ENCODE measurements at regions not wholly inside any gene's neighbourhood (a gene's known extent, or its start where the extent isn't known, plus 50 kb on each side); places are given as distances from the start of the nearest gene placed in this dataset.
"Not testable (repeated sequence)": the region's sequence is repeated elsewhere in the genome, so short reads cannot be mapped to it uniquely, and the experiment has no call there.

GRCh38 chr13:18624061-18624460 lies 557.6 kb downstream of the TUBA3C start:
- H3K27ac ChIP-seq (ENCODE audit: control insufficient read depth, insufficient read depth); H3K4me2 ChIP-seq (ENCODE audit: control insufficient read depth, insufficient read depth); H3K4me3 ChIP-seq; BruUV-seq (replicated peaks); intact Hi-C loops (cut with micrococcal nuclease; ENCODE audit: unreplicated experiment); SMC1A ChIA-PET (ENCODE audit: uncharacterized antibody, unreplicated experiment); H3K9me3 ChIP-seq (replicated peaks; ENCODE audit: control insufficient read depth, insufficient read depth, low read length); H3K79me2 ChIP-seq (ENCODE audit: control insufficient read depth, insufficient read depth, low read length); DNase-seq (ENCODE audit: low read depth, low spot score); H2AFZ ChIP-seq (ENCODE audit: control insufficient read depth, low read depth, low read length); RAD21 ChIA-PET (ENCODE audit: unreplicated experiment); ATAC-seq; H4K20me1 ChIP-seq (ENCODE audit: control insufficient read depth, insufficient read depth); POLR2A ChIA-PET; H3K36me3 ChIP-seq (ENCODE audit: control insufficient read depth in 2 of 2, insufficient read depth in 2 of 2, low read length in 1 of 2); CTCF ChIA-PET; H3K4me1 ChIP-seq (ENCODE audit: control insufficient read depth, insufficient read depth, low read length); in situ Hi-C loops (cut with MboI); H3K9ac ChIP-seq (ENCODE audit: control insufficient read depth, insufficient read depth, low read length); H3K27me3 ChIP-seq (replicated peaks in 1 of 2; ENCODE audit: control insufficient read depth in 2 of 2, insufficient read depth in 2 of 2, low read length in 1 of 2); FAIRE-seq: not testable (repeated sequence)
- 10% methylated on average over 3 of the region's 4 CpGs for WGBS (ENCODE audit: insufficient coverage, insufficient replicate concordance, low lambda C conversion rate, missing lambda C conversion rate)

- H3K9me3 ChIP-seq (replicated peaks; ENCODE audit: control insufficient read depth, insufficient read depth, low read length); intact Hi-C loops (cut with micrococcal nuclease; ENCODE audit: unreplicated experiment); CTCF ChIA-PET; DNase-seq (ENCODE audit: low read depth, low spot score); H3K27ac ChIP-seq (ENCODE audit: control insufficient read depth, insufficient read depth); H3K79me2 ChIP-seq (ENCODE audit: control insufficient read depth, insufficient read depth, low read length); H3K27me3 ChIP-seq (replicated peaks in 1 of 2; ENCODE audit: control insufficient read depth in 2 of 2, insufficient read depth in 2 of 2, low read length in 1 of 2); H2AFZ ChIP-seq (ENCODE audit: control insufficient read depth, low read depth, low read length); in situ Hi-C loops (cut with MboI); RAD21 ChIA-PET (ENCODE audit: unreplicated experiment); H3K4me2 ChIP-seq (ENCODE audit: control insufficient read depth, insufficient read depth); SMC1A ChIA-PET (ENCODE audit: uncharacterized antibody, unreplicated experiment); POLR2A ChIA-PET; FAIRE-seq; H3K4me1 ChIP-seq (ENCODE audit: control insufficient read depth, insufficient read depth, low read length); H3K36me3 ChIP-seq (ENCODE audit: control insufficient read depth in 2 of 2, insufficient read depth in 2 of 2, low read length in 1 of 2); H3K9ac ChIP-seq (ENCODE audit: control insufficient read depth, insufficient read depth, low read length); H3K4me3 ChIP-seq; BruUV-seq (replicated peaks); ATAC-seq; H4K20me1 ChIP-seq (ENCODE audit: control insufficient read depth, insufficient read depth): not testable (repeated sequence)
- 15% methylated on average over 3 of the region's 4 CpGs for WGBS (ENCODE audit: insufficient coverage, insufficient replicate concordance, low lambda C conversion rate, missing lambda C conversion rate)
Measured at GRCh38 chr13:18618442-18618841, 563.2 kb downstream of the TUBA3C start.

DNA sequence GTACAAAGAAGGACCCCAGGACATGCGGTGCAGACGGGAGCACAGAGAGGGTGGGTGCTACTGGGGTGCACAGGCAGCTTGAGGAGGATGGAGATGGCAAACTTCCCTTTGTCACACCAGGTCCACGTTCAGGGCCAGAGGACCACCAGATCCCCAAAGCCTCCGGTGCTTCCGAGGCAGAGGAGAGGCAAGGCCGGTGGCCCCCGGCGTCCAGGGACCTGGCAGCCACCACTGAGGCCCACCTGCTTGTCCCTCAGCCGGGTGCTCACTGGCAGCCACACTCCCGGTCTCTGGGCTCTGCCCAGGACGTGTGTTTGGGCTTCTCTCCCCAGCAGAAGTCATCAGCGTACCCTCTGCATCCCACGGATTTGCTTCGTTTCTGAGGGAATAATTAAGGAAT lies 571.1 kb downstream of the TUBA3C start:
- H3K36me3 ChIP-seq (ENCODE audit: control insufficient read depth in 2 of 2, insufficient read depth in 2 of 2, low read length in 1 of 2); BruUV-seq (replicated peaks); H3K27me3 ChIP-seq (replicated peaks in 1 of 2; ENCODE audit: control insufficient read depth in 2 of 2, insufficient read depth in 2 of 2, low read length in 1 of 2); H3K4me2 ChIP-seq (ENCODE audit: control insufficient read depth, insufficient read depth); H3K27ac ChIP-seq (ENCODE audit: control insufficient read depth, insufficient read depth); H2AFZ ChIP-seq (ENCODE audit: control insufficient read depth, low read depth, low read length); H3K9ac ChIP-seq (ENCODE audit: control insufficient read depth, insufficient read depth, low read length); H3K9me3 ChIP-seq (replicated peaks; ENCODE audit: control insufficient read depth, insufficient read depth, low read length); FAIRE-seq; CTCF ChIA-PET; RAD21 ChIA-PET (ENCODE audit: unreplicated experiment); in situ Hi-C loops (cut with MboI); SMC1A ChIA-PET (ENCODE audit: uncharacterized antibody, unreplicated experiment); intact Hi-C loops (cut with micrococcal nuclease; ENCODE audit: unreplicated experiment); H3K4me1 ChIP-seq (ENCODE audit: control insufficient read depth, insufficient read depth, low read length); POLR2A ChIA-PET; ATAC-seq; H4K20me1 ChIP-seq (ENCODE audit: control insufficient read depth, insufficient read depth); H3K79me2 ChIP-seq (ENCODE audit: control insufficient read depth, insufficient read depth, low read length); DNase-seq (ENCODE audit: low read depth, low spot score); H3K4me3 ChIP-seq: not testable (repeated sequence)
- WGBS (ENCODE audit: insufficient coverage, insufficient replicate concordance, low lambda C conversion rate, missing lambda C conversion rate) = 23% methylated on average over 9 of the region's 14 CpGs

- H3K4me3 ChIP-seq; H3K27me3 ChIP-seq (replicated peaks in 1 of 2; ENCODE audit: control insufficient read depth in 2 of 2, insufficient read depth in 2 of 2, low read length in 1 of 2); H4K20me1 ChIP-seq (ENCODE audit: control insufficient read depth, insufficient read depth); H3K79me2 ChIP-seq (ENCODE audit: control insufficient read depth, insufficient read depth, low read length); BruUV-seq (replicated peaks); ATAC-seq; intact Hi-C loops (cut with micrococcal nuclease; ENCODE audit: unreplicated experiment); H3K4me2 ChIP-seq (ENCODE audit: control insufficient read depth, insufficient read depth); FAIRE-seq; CTCF ChIA-PET; SMC1A ChIA-PET (ENCODE audit: uncharacterized antibody, unreplicated experiment); POLR2A ChIA-PET; RAD21 ChIA-PET (ENCODE audit: unreplicated experiment); H3K4me1 ChIP-seq (ENCODE audit: control insufficient read depth, insufficient read depth, low read length); DNase-seq (ENCODE audit: low read depth, low spot score); H3K36me3 ChIP-seq (ENCODE audit: control insufficient read depth in 2 of 2, insufficient read depth in 2 of 2, low read length in 1 of 2); H2AFZ ChIP-seq (ENCODE audit: control insufficient read depth, low read depth, low read length); H3K9ac ChIP-seq (ENCODE audit: control insufficient read depth, insufficient read depth, low read length); H3K27ac ChIP-seq (ENCODE audit: control insufficient read depth, insufficient read depth); in situ Hi-C loops (cut with MboI); H3K9me3 ChIP-seq (replicated peaks; ENCODE audit: control insufficient read depth, insufficient read depth, low read length): not testable (repeated sequence)
- WGBS (ENCODE audit: insufficient coverage, insufficient replicate concordance, low lambda C conversion rate, missing lambda C conversion rate) = 83% methylated on average over 1 of the region's 42 CpGs
Measured at GRCh38 chr13:18609371-18609770, 572.3 kb downstream of the TUBA3C start.

All from GM12878 (cell line).